Body of pancreas (tissue), 4 donors: ENCODE measurements at regions not wholly inside any gene's neighbourhood (a gene's known extent, or its start where the extent isn't known, plus 50 kb on each side); places are given as distances from the start of the nearest gene placed in this dataset.
"Not testable (repeated sequence)": the region's sequence is repeated elsewhere in the genome, so short reads cannot be mapped to it uniquely, and the experiment has no call there.

Source experiments
- ATAC-seq: fragments of 150-250 bp; one replicate; pipeline ENCODE4 v1.9.1; 2016
- DNase-seq, 4 donors: peaks; one replicate each; pipeline ENCODE4 v3.0.0-alpha.2; 2019
- H3K27ac ChIP-seq, 4 donors: fragments of 200-600 bp; sonication (generic); 1 replicate in 3 of 4; 2 replicates in 1 of 4; pipeline versions ENCODE4 v1.5.1 to v1.6.1; 2016 to 2019; ENCODE audit warnings: mild to moderate bottlenecking in 1 of 4, mixed read lengths in 1 of 4, moderate library complexity in 1 of 4
- H3K27me3 ChIP-seq, 2 donors: fragments of 200-600 bp; sonication (generic); one replicate each; pipeline ENCODE4 v1.6.0; 2016; ENCODE audit warnings: mild to moderate bottlenecking in 1 of 2
- H3K36me3 ChIP-seq, 2 donors: fragments of 200-600 bp; sonication (generic); replicated peaks in 1 of 2; 2 replicates each; pipeline ENCODE4 v1.5.1; 2016; ENCODE audit warnings: low read depth in 2 of 2; ENCODE audit not compliant: insufficient read depth in 1 of 2
- H3K4me1 ChIP-seq: fragments of 200-600 bp; sonication (generic); one replicate; pipeline ENCODE4 v1.6.0; 2016
- H3K4me3 ChIP-seq, 2 donors: fragments of 200-600 bp; sonication (generic); 1 replicate in 1 of 2; 2 replicates in 1 of 2; pipeline ENCODE4 v1.5.1; 2016 to 2019
- H3K9me3 ChIP-seq, 3 donors: fragments of 200-600 bp; sonication (generic); 1 replicate in 2 of 3; 2 replicates in 1 of 3; pipeline ENCODE4 v1.5.1; 2016
- CTCF ChIP-seq, 7 experiments: fragments of 450-650 bp in 4 of 7; fragments of 200-600 bp in 3 of 7; sonication (generic) in 3 of 7; IDR thresholded peaks; one replicate each; pipeline ENCODE4 v1.5.1; 2016 to 2019; ENCODE audit warnings: antibody characterized with exemption in 7 of 7
- POLR2A ChIP-seq, 3 donors: fragments of 450-650 bp; IDR thresholded peaks; one replicate each; pipeline ENCODE4 v1.6.1; 2016; ENCODE audit warnings: antibody characterized with exemption in 3 of 3, mild to moderate bottlenecking in 2 of 3
- WGBS, 2 donors: methylation state at CpG; one replicate each; pipeline ENCODE4 v1.1.5; 2017; 5-methylcytosine and 5-hydroxymethylcytosine counted together
- intact Hi-C: fragments of 100-400 bp; cut with DNase I; formaldehyde crosslinking; loops from one replicate; pipeline ENCODE4 v1.15.1; 2023

GRCh38 chr3:191682961-191683360, 222.0 kb downstream of the PYDC2 start:
- H3K4me3 ChIP-seq: no peak overlapping the region
- H3K27ac ChIP-seq: no peak overlapping the region
- ATAC-seq (no peak), DNase-seq (no peak)
- no peaks in the 10 kb centered on the region for H3K4me1 ChIP-seq
- H3K36me3 ChIP-seq: no peaks in the 10 kb centered on the region
- intact Hi-C loops: no loop called here
- H3K27me3 ChIP-seq: no peaks in the 10 kb centered on the region
- TF ChIP-seq CTCF (IDR thresholded peaks at IDR 0.05) (no peak), POLR2A (IDR thresholded peaks at IDR 0.05) (no peak)
- H3K9me3 ChIP-seq: no peaks in the 10 kb centered on the region
- WGBS, 2 donors: 54 to 73% methylated on average over 5 of the region's 5 CpGs

- intact Hi-C loops: no loop called here
- H3K9me3 ChIP-seq: no peaks in the 10 kb centered on the region
- DNase-seq (no peak), ATAC-seq (no peak)
- H3K27me3 ChIP-seq: no peaks in the 10 kb centered on the region
- TF ChIP-seq POLR2A (IDR thresholded peaks at IDR 0.05) (no peak), CTCF (IDR thresholded peaks at IDR 0.05) (no peak)
- no peak overlapping the region for H3K4me3 ChIP-seq
- no peaks in the 10 kb centered on the region for H3K36me3 ChIP-seq
- H3K27ac ChIP-seq: no peak overlapping the region
- no peaks in the 10 kb centered on the region for H3K4me1 ChIP-seq
Observed at GRCh38 chr3:191686626-191687025, 225.7 kb downstream of the PYDC2 start.

GRCh38 chr3:191688756-191689433, 227.9 kb downstream of the PYDC2 start:
- WGBS, 2 donors: 36 to 40% methylated on average over 6 of the region's 6 CpGs

GRCh38 chr3:191691184-191691583, 230.2 kb downstream of the PYDC2 start:
- intact Hi-C loops, H3K36me3 ChIP-seq, H3K9me3 ChIP-seq, H3K4me3 ChIP-seq, H3K27me3 ChIP-seq, DNase-seq, ATAC-seq, H3K27ac ChIP-seq, H3K4me1 ChIP-seq: not testable (repeated sequence)
- 45 to 48% methylated on average over 3 of the region's 3 CpGs for WGBS, 2 donors

More at GRCh38 chr3:191688756-191689433, 227.9 kb downstream of the PYDC2 start:
- H3K27me3 ChIP-seq: no peaks in the 10 kb centered on the region
- H3K9me3 ChIP-seq: no peaks in the 10 kb centered on the region
- intact Hi-C loops: no loop called here
- no peak for ATAC-seq
- no peak overlapping the region for H3K4me3 ChIP-seq
- DNase-seq: no peak
- no peak overlapping the region for H3K27ac ChIP-seq
- TF ChIP-seq CTCF (IDR thresholded peaks at IDR 0.05): no peak
- no peaks in the 10 kb centered on the region for H3K36me3 ChIP-seq
- H3K4me1 ChIP-seq: no peaks in the 10 kb centered on the region

- DNase-seq: no peak
- TF ChIP-seq POLR2A (IDR thresholded peaks at IDR 0.05) (no peak), CTCF (IDR thresholded peaks at IDR 0.05) (no peak)
- 53 to 54% methylated on average over 7 of the region's 7 CpGs for WGBS, 2 donors
- Histone ChIP-seq H3K4me1 (no peaks in the 10 kb centered on the region), H3K36me3 (no peaks in the 10 kb centered on the region), H3K27ac (no peak overlapping the region), H3K27me3 (no peaks in the 10 kb centered on the region), H3K9me3 (no peaks in the 10 kb centered on the region), H3K4me3 (no peak overlapping the region)
- ATAC-seq: no peak
- intact Hi-C loops: no loop called here
Observed at GRCh38 chr3:191695131-191695814, 234.3 kb downstream of the PYDC2 start.
